MM.1S (cell line): ENCODE measurements at regions not wholly inside any gene's neighbourhood (a gene's known extent, or its start where the extent isn't known, plus 50 kb on each side); places are given as distances from the start of the nearest gene placed in this dataset.

Experiments
- DNase-seq: peaks from one replicate; pipeline ENCODE4 v3.0.0-alpha.2; 2015
- H2AFZ ChIP-seq: fragments of 300-600 bp; sonication (generic); 2 replicates; pipeline ENCODE4 v1.6.0; 2016; ENCODE audit warnings: antibody characterized with exemption, low read length
- H3F3A ChIP-seq: fragments of 300-600 bp; sonication (generic); 2 replicates; pipeline ENCODE4 v1.6.1; 2016; ENCODE audit warnings: mild to moderate bottlenecking, antibody characterized with exemption, low read length, moderate library complexity, mixed read lengths; ENCODE audit not compliant: insufficient read depth
- H3K27ac ChIP-seq: fragments of 300-600 bp; sonication (generic); 2 replicates; pipeline ENCODE4 v1.5.1; 2016; ENCODE audit warnings: mild to moderate bottlenecking, low read length
- H3K27me3 ChIP-seq: fragments of 300-600 bp; sonication (generic); replicated peaks from 2 replicates; pipeline ENCODE4 v1.6.0; 2016; ENCODE audit warnings: low read length; ENCODE audit not compliant: insufficient read depth
- H3K36me3 ChIP-seq: fragments of 300-600 bp; sonication (generic); replicated peaks from 2 replicates; pipeline ENCODE4 v1.6.1; 2016; ENCODE audit warnings: mild to moderate bottlenecking, low read length, mixed read lengths; ENCODE audit not compliant: insufficient read depth
- H3K4me1 ChIP-seq: fragments of 300-600 bp; sonication (generic); 2 replicates; pipeline ENCODE4 v1.6.1; 2016; ENCODE audit warnings: low read length, mixed read lengths
- H3K4me2 ChIP-seq: fragments of 300-600 bp; sonication (generic); 2 replicates; pipeline ENCODE4 v1.6.0; 2016; ENCODE audit warnings: low read depth, low read length
- H3K4me3 ChIP-seq: fragments of 300-600 bp; sonication (generic); 2 replicates; pipeline ENCODE4 v1.5.1; 2016; ENCODE audit warnings: low read length, mixed read lengths
- H3K79me2 ChIP-seq: fragments of 300-600 bp; sonication (generic); 2 replicates; pipeline ENCODE4 v1.6.1; 2016; ENCODE audit warnings: mixed run types, low read length, mixed read lengths
- H3K9ac ChIP-seq: fragments of 300-600 bp; sonication (generic); 2 replicates; pipeline ENCODE4 v1.6.1; 2016; ENCODE audit warnings: low read length, mixed read lengths
- H3K9me2 ChIP-seq: fragments of 300-600 bp; sonication (generic); replicated peaks from 2 replicates; pipeline ENCODE4 v1.6.1; 2016; ENCODE audit warnings: mild to moderate bottlenecking, low read length, mixed read lengths; ENCODE audit not compliant: insufficient read depth
- H3K9me3 ChIP-seq: fragments of 300-600 bp; sonication (generic); replicated peaks from 2 replicates; pipeline ENCODE4 v1.6.1; 2016; ENCODE audit warnings: mild to moderate bottlenecking, low read length, mixed read lengths; ENCODE audit not compliant: insufficient read depth
- H4K20me1 ChIP-seq: fragments of 300-600 bp; sonication (generic); 2 replicates; pipeline ENCODE4 v1.6.1; 2016; ENCODE audit warnings: mild to moderate bottlenecking, low read length, moderate library complexity, mixed read lengths; ENCODE audit not compliant: insufficient read depth
- EZH2 ChIP-seq: fragments of 300-600 bp; sonication (generic); optimal IDR thresholded peaks from 2 replicates; pipeline ENCODE3; 2017; ENCODE audit warnings: low read depth, mild to moderate bottlenecking, antibody characterized with exemption, low read length, mixed read lengths
- EZH2phosphoT487 ChIP-seq: fragments of 300-600 bp; sonication (generic); IDR thresholded peaks from 2 replicates; pipeline ENCODE4 v1.6.1; 2018; ENCODE audit warnings: antibody characterized with exemption, low read length
- TF ChIP-seq, protein P1 (sequence below): fragments of 300-600 bp; sonication (generic); IDR thresholded peaks from 2 replicates; pipeline ENCODE4 v1.5.1; 2016; ENCODE audit warnings: antibody characterized with exemption, low read length, mixed read lengths

DNA sequence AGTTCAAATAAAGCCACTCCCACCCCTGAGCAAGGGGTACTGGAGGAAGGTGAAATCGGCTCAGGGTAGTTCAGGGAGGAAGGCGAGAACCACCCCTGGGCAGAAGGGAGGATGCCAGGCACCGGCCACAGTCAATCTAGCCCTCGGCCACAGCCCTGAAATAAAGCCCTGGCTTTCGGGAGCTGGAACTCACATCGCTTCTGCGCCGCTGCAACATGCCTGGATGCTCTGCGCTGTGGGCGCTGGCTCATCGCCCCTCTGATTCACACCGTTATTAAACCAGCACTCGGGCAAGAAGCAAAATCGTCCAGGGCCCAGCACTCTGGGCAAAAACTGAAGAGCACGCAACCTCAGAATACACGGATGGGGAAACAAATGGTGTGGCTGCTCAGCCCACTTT is 136.9 kb upstream of the RREB1 start:
- Histone ChIP-seq H3F3A (no peaks in the 10 kb centered on the region), H3K27me3 (no peaks in the 10 kb centered on the region), H3K9me3 (no peaks in the 10 kb centered on the region), H3K79me2 (no peaks in the 10 kb centered on the region), H3K9ac (no peak overlapping the region), H2AFZ (no peak overlapping the region), H3K27ac (no peak overlapping the region), H3K4me3 (no peak overlapping the region), H3K4me2 (no peak overlapping the region), H3K4me1 (no peaks in the 10 kb centered on the region), H4K20me1 (no peaks in the 10 kb centered on the region), H3K36me3 (no peaks in the 10 kb centered on the region), H3K9me2 (no peaks in the 10 kb centered on the region)
- TF ChIP-seq EZH2phosphoT487 = no peak
- TF ChIP-seq, protein P1, sequence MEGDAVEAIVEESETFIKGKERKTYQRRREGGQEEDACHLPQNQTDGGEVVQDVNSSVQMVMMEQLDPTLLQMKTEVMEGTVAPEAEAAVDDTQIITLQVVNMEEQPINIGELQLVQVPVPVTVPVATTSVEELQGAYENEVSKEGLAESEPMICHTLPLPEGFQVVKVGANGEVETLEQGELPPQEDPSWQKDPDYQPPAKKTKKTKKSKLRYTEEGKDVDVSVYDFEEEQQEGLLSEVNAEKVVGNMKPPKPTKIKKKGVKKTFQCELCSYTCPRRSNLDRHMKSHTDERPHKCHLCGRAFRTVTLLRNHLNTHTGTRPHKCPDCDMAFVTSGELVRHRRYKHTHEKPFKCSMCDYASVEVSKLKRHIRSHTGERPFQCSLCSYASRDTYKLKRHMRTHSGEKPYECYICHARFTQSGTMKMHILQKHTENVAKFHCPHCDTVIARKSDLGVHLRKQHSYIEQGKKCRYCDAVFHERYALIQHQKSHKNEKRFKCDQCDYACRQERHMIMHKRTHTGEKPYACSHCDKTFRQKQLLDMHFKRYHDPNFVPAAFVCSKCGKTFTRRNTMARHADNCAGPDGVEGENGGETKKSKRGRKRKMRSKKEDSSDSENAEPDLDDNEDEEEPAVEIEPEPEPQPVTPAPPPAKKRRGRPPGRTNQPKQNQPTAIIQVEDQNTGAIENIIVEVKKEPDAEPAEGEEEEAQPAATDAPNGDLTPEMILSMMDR = no peak
- no peak for TF ChIP-seq EZH2
- no peak for DNase-seq

DNA sequence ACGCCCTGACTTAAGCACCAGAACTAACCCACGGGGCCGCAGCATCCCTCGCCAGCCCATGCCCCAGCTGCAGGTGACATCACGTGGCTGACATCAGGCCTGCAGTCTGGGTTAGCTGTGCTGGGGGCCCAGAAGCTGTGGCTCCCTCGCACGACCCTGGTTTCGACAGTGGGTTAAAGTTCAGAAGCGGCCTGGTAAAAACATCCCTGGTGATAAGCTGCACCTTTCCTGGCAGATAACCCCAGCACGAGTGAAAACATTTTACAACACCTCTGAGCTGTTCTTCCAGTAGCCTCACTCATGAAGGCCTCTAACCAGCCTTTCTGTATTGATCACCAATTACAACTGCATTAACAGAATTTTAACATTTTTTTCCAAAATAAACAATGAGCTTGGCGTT is 136.4 kb upstream of the RREB1 start:
- Histone ChIP-seq H4K20me1 (no peaks in the 10 kb centered on the region), H3K79me2 (no peaks in the 10 kb centered on the region), H3K9me3 (no peaks in the 10 kb centered on the region), H3K4me3 (no peak overlapping the region), H3K9me2 (no peaks in the 10 kb centered on the region), H3K9ac (no peak overlapping the region), H3K27ac (no peak overlapping the region), H3K36me3 (no peaks in the 10 kb centered on the region), H3K4me1 (no peaks in the 10 kb centered on the region), H3F3A (no peaks in the 10 kb centered on the region), H3K4me2 (no peak overlapping the region), H2AFZ (no peak overlapping the region), H3K27me3 (no peaks in the 10 kb centered on the region)
- no peak for DNase-seq
- TF ChIP-seq, protein P1 = no peak
- TF ChIP-seq EZH2phosphoT487 = no peak
- TF ChIP-seq EZH2 = no peak

DNA sequence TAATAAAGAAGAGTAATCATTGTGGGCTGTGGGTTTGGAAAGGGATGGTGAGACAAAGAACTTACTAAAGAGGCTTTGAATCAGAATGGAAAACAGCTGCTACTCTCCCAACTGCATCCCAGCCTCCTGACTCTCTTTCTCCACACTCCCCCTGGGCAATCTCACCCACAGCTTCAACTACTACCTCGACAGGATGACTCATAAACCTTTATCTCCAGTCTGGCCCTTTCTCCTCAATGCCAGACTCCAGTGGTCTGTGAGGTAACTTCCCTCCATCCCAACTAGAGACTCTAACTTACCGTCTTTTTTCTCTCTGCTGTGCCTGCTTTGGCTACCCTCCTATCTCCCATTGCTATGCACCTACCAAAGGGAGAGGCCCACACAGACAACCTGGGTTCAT is 135.3 kb upstream of the RREB1 start:
- Histone ChIP-seq H3K9me2 (no peaks in the 10 kb centered on the region), H3K9ac (no peak overlapping the region), H3K79me2 (no peaks in the 10 kb centered on the region), H3K27ac (no peak overlapping the region), H3K4me2 (no peak overlapping the region), H3F3A (no peaks in the 10 kb centered on the region), H4K20me1 (no peaks in the 10 kb centered on the region), H3K4me3 (no peak overlapping the region), H2AFZ (no peak overlapping the region), H3K27me3 (no peaks in the 10 kb centered on the region), H3K36me3 (no peaks in the 10 kb centered on the region), H3K4me1 (no peaks in the 10 kb centered on the region), H3K9me3 (no peaks in the 10 kb centered on the region)
- DNase-seq = no peak
- TF ChIP-seq, protein P1 = no peak
- no peak for TF ChIP-seq EZH2phosphoT487
- no peak for TF ChIP-seq EZH2
